Fibroblast of lung (primary cell): ENCODE measurements at regions not wholly inside any gene's neighbourhood (a gene's known extent, or its start where the extent isn't known, plus 50 kb on each side); places are given as distances from the start of the nearest gene placed in this dataset.

Source experiments
- DNase-seq, 2 donors: peaks; one replicate each; pipeline versions ENCODE4 v3.0.0 to v3.0.0-alpha.2; 2010; ENCODE audit warnings: low read depth in 2 of 2
- H2AFZ ChIP-seq: 2 replicates; pipeline ENCODE4 v1.5.1; 2012; ENCODE audit warnings: low read length, control low read depth, inconsistent platforms
- H3K27ac ChIP-seq: 2 replicates; pipeline ENCODE4 v1.5.1; 2011; ENCODE audit warnings: low read length, control low read depth; ENCODE audit not compliant: insufficient read depth
- H3K27me3 ChIP-seq: 2 replicates; pipeline ENCODE4 v1.5.1; 2011; ENCODE audit warnings: mild to moderate bottlenecking, low read length; ENCODE audit not compliant: control insufficient read depth, insufficient read depth
- H3K36me3 ChIP-seq: 2 replicates; pipeline ENCODE4 v1.5.1; 2011; ENCODE audit warnings: low read length; ENCODE audit not compliant: control insufficient read depth, insufficient read depth
- H3K4me1 ChIP-seq: 2 replicates; pipeline ENCODE4 v1.5.1; 2011; ENCODE audit warnings: low read length; ENCODE audit not compliant: control insufficient read depth, insufficient read depth; ENCODE audit errors: extremely low read depth
- H3K4me2 ChIP-seq: 2 replicates; pipeline ENCODE4 v1.5.1; 2011; ENCODE audit warnings: low read length, control low read depth; ENCODE audit not compliant: insufficient read depth; ENCODE audit errors: extremely low read depth
- H3K4me3 ChIP-seq, 4 experiments: fragments of 200-600 bp in 1 of 4; sonication (generic) in 1 of 4; replicated peaks in 1 of 4; 2 replicates each; pipeline ENCODE4 v1.5.1; 2011 to 2016; ENCODE audit warnings: low read length in 4 of 4, low read depth in 3 of 4, mild to moderate bottlenecking in 3 of 4, control low read depth in 2 of 4, inconsistent platforms in 1 of 4, mixed read lengths in 1 of 4; ENCODE audit not compliant: insufficient read depth in 1 of 4; ENCODE audit errors: control extremely low read depth in 1 of 4
- H3K79me2 ChIP-seq: 2 replicates; pipeline ENCODE4 v1.5.1; 2012; ENCODE audit warnings: mild to moderate bottlenecking, low read length, inconsistent platforms; ENCODE audit not compliant: control insufficient read depth, insufficient read depth
- H3K9ac ChIP-seq: 2 replicates; pipeline ENCODE4 v1.5.1; 2011; ENCODE audit warnings: mild to moderate bottlenecking, low read length, control low read depth; ENCODE audit not compliant: insufficient read depth
- H3K9me3 ChIP-seq: 2 replicates; pipeline ENCODE4 v1.5.1; 2012; ENCODE audit warnings: low read depth, low read length; ENCODE audit not compliant: control insufficient read depth, insufficient read depth
- H4K20me1 ChIP-seq: 2 replicates; pipeline ENCODE4 v1.5.1; 2011; ENCODE audit warnings: low read length; ENCODE audit not compliant: control insufficient read depth, insufficient read depth; ENCODE audit errors: extremely low read depth
- CTCF ChIP-seq, 2 donors: IDR thresholded peaks in 1 of 2; conservative IDR thresholded peaks in 1 of 2; 1 replicate in 1 of 2; 2 replicates in 1 of 2; pipeline ENCODE4 v1.5.1; 2011 to 2012; ENCODE audit warnings: low read length in 2 of 2, control low read depth in 1 of 2, inconsistent platforms in 1 of 2, low read depth in 1 of 2, mild to moderate bottlenecking in 1 of 2
- EZH2 ChIP-seq: IDR thresholded peaks from 2 replicates; pipeline ENCODE4 v1.5.1; 2012; ENCODE audit warnings: low read length, control low read depth, mild to moderate bottlenecking; ENCODE audit errors: missing control alignments

GRCh38 chr21:40901691-40902090, 54.7 kb upstream of the DSCAM start:
- Histone ChIP-seq H3K27ac (no peak overlapping the region), H3K9ac (no peak overlapping the region), H3K9me3 (no peaks in the 10 kb centered on the region), H3K36me3 (no peaks in the 10 kb centered on the region), H4K20me1 (no peaks in the 10 kb centered on the region), H3K79me2 (no peaks in the 10 kb centered on the region), H3K4me3 (no peak overlapping the region), H3K4me1 (no peaks in the 10 kb centered on the region), H3K4me2 (no peak overlapping the region), H3K27me3 (no peaks in the 10 kb centered on the region), H2AFZ (no peak overlapping the region)
- TF ChIP-seq EZH2 (no peak), CTCF (conservative IDR thresholded peaks at IDR 0.05 in 1 of 2, IDR thresholded peaks at IDR 0.05 in 1 of 2; ENCODE audit: low read depth in 1 of 2, low read length in 2 of 2) (no peak)
- DNase-seq = no peak

GRCh38 chr21:40902299-40902698, 55.3 kb upstream of the DSCAM start:
- H3K4me3 ChIP-seq = no peak overlapping the region
- TF ChIP-seq EZH2 (no peak), CTCF (conservative IDR thresholded peaks at IDR 0.05 in 1 of 2, IDR thresholded peaks at IDR 0.05 in 1 of 2; ENCODE audit: low read depth in 1 of 2, low read length in 2 of 2) (no peak)

GRCh38 chr21:40902993-40903392, 56.0 kb upstream of the DSCAM start:
- Histone ChIP-seq H3K27ac (no peak overlapping the region), H2AFZ (no peak overlapping the region), H3K4me1 (no peaks in the 10 kb centered on the region), H3K9ac (no peak overlapping the region), H4K20me1 (no peaks in the 10 kb centered on the region), H3K4me3 (no peak overlapping the region), H3K4me2 (no peak overlapping the region), H3K27me3 (no peaks in the 10 kb centered on the region), H3K79me2 (no peaks in the 10 kb centered on the region), H3K9me3 (no peaks in the 10 kb centered on the region), H3K36me3 (no peaks in the 10 kb centered on the region)
- DNase-seq = no peak
- TF ChIP-seq EZH2 = no peak
- TF ChIP-seq CTCF (conservative IDR thresholded peaks at IDR 0.05 in 1 of 2, IDR thresholded peaks at IDR 0.05 in 1 of 2; ENCODE audit: low read depth in 1 of 2, low read length in 2 of 2) = no peak

More at GRCh38 chr21:40902299-40902698, 55.3 kb upstream of the DSCAM start:
- DNase-seq = no peak
- no peaks in the 10 kb centered on the region for H3K27me3 ChIP-seq
- no peak overlapping the region for H3K9ac ChIP-seq
- no peak overlapping the region for H2AFZ ChIP-seq
- H3K4me2 ChIP-seq = no peak overlapping the region
- no peaks in the 10 kb centered on the region for H3K4me1 ChIP-seq
- no peaks in the 10 kb centered on the region for H3K79me2 ChIP-seq
- no peaks in the 10 kb centered on the region for H3K9me3 ChIP-seq
- H3K27ac ChIP-seq = no peak overlapping the region
- no peaks in the 10 kb centered on the region for H3K36me3 ChIP-seq
- no peaks in the 10 kb centered on the region for H4K20me1 ChIP-seq
